H1 (cell line): ENCODE measurements at regions not wholly inside any gene's neighbourhood (a gene's known extent, or its start where the extent isn't known, plus 50 kb on each side); places are given as distances from the start of the nearest gene placed in this dataset.

Experiments
- CEBPB ChIP-seq: IDR thresholded peaks from 2 replicates; pipeline ENCODE4 v1.6.1; 2012; ENCODE audit warnings: low read depth, low read length
- CTCF ChIP-seq, 3 experiments: IDR thresholded peaks; 1 replicate in 2 of 3; 2 replicates in 1 of 3; pipeline versions ENCODE4 v1.5.1 to v1.6.1; 2011; ENCODE audit warnings: low read length in 3 of 3, mild to moderate bottlenecking in 3 of 3, inconsistent platforms in 2 of 3, low read depth in 1 of 3, moderate library complexity in 1 of 3; ENCODE audit not compliant: insufficient read depth in 1 of 3; ENCODE audit errors: control extremely low read depth in 1 of 3
- EP300 ChIP-seq, 2 experiments: IDR thresholded peaks; 1 replicate in 1 of 2; 2 replicates in 1 of 2; pipeline ENCODE4 v1.6.1; 2011 to 2012; ENCODE audit warnings: low read depth in 2 of 2, low read length in 2 of 2, mild to moderate bottlenecking in 2 of 2, borderline replicate concordance in 1 of 2, inconsistent platforms in 1 of 2, moderate library complexity in 1 of 2
- JUN ChIP-seq: IDR thresholded peaks from 2 replicates; pipeline ENCODE4 v1.6.1; 2011; ENCODE audit warnings: low read depth, mild to moderate bottlenecking, improper control_type of control experiment, low read length
- RAD21 ChIP-seq, 2 experiments: IDR thresholded peaks in 1 of 2; conservative IDR thresholded peaks in 1 of 2; 2 replicates each; pipeline ENCODE4 v1.6.1; 2011; ENCODE audit warnings: low read depth in 2 of 2, low read length in 2 of 2, improper control_type of control experiment in 1 of 2, inconsistent platforms in 1 of 2, mild to moderate bottlenecking in 1 of 2, moderate library complexity in 1 of 2

- no peak for TF ChIP-seq RAD21 (IDR thresholded peaks at IDR 0.05 in 1 of 2, conservative IDR thresholded peaks at IDR 0.05 in 1 of 2; ENCODE audit: low read depth in 2 of 2, low read length in 2 of 2)
- TF ChIP-seq CTCF (IDR thresholded peaks at IDR 0.05; ENCODE audit: control extremely low read depth in 1 of 3, insufficient read depth in 1 of 3, low read depth in 1 of 3, low read length in 3 of 3) = no peak
- TF ChIP-seq CEBPB = no peak
- TF ChIP-seq EP300 (IDR thresholded peaks at IDR 0.05; ENCODE audit: borderline replicate concordance in 1 of 2, low read depth in 2 of 2, low read length in 2 of 2) = no peak
- no peak for TF ChIP-seq JUN
These were observed 211.5 kb upstream of the CHRM3 start for GRCh38 chr1:239174880-239175279.
